ENCODE measurements at regions not wholly inside any gene's neighbourhood (a gene's known extent, or its start where the extent isn't known, plus 50 kb on each side); places are given as distances from the start of the nearest gene placed in this dataset.

DNA sequence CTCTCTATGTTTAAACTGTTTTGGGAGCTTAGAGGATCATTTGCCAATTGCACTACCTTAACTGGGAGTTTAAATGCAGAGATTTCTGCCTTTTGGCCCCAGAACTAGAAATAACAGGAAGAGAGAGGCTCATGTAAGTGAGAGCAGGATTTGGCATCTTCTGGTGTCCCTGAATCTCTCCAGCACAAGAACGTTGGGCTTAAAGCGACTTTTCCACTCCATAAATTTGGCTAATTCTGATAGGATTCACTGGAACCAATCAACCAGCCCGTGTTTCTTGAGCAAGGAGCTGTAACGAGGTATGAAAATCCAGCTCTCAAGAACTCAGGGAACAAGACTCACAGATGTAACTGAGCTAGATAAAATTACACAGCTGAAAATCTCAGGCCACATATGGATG is 181.0 kb downstream of the C1D start:
- TF ChIP-seq, protein P1, sequence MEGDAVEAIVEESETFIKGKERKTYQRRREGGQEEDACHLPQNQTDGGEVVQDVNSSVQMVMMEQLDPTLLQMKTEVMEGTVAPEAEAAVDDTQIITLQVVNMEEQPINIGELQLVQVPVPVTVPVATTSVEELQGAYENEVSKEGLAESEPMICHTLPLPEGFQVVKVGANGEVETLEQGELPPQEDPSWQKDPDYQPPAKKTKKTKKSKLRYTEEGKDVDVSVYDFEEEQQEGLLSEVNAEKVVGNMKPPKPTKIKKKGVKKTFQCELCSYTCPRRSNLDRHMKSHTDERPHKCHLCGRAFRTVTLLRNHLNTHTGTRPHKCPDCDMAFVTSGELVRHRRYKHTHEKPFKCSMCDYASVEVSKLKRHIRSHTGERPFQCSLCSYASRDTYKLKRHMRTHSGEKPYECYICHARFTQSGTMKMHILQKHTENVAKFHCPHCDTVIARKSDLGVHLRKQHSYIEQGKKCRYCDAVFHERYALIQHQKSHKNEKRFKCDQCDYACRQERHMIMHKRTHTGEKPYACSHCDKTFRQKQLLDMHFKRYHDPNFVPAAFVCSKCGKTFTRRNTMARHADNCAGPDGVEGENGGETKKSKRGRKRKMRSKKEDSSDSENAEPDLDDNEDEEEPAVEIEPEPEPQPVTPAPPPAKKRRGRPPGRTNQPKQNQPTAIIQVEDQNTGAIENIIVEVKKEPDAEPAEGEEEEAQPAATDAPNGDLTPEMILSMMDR (IDR thresholded peaks at IDR 0.05; ENCODE audit: low read length), result no peak
- TF ChIP-seq EZH2 (IDR thresholded peaks at IDR 0.05; ENCODE audit: borderline replicate concordance, low read length), result no peak

Measured in OCI-LY1 (cell line).